ENCODE measurements at regions not wholly inside any gene's neighbourhood (a gene's known extent, or its start where the extent isn't known, plus 50 kb on each side); places are given as distances from the start of the nearest gene placed in this dataset.

DNA sequence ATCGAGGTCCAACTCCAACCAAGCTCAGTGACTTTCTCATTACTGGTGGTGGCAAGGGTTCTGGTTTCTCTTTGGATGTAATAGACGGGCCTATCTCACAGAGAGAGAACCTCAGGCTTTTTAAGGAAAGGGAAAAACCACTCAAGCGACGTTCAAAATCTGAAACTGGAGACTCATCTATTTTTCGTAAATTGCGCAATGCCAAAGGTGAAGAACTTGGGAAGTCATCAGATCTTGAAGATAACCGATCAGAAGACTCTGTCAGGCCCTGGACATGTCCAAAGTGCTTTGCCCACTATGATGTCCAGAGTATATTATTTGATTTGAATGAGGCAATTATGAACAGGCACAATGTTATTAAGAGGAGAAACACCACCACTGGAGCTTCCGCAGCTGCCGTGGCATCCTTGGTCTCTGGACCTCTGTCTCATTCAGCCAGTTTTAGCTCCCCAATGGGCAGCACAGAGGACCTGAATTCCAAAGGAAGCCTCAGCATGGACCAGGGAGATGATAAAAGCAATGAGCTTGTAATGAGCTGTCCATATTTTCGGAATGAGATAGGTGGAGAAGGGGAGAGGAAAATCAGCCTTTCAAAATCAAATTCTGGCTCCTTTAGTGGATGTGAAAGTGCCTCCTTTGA lies 343.5 kb upstream of the RGS6 start:
- Histone ChIP-seq H3K4me3 (ENCODE audit: insufficient read length, low read depth) (no peak overlapping the region), H3K9ac (ENCODE audit: insufficient read length, low read depth) (no peak overlapping the region), H3K9me3 (ENCODE audit: insufficient read depth, low read length) (no peaks in the 10 kb centered on the region), H3K36me3 (ENCODE audit: insufficient read depth, insufficient read length, low read length) (no peaks in the 10 kb centered on the region), H3K4me1 (ENCODE audit: insufficient read depth, insufficient read length) (no peaks in the 10 kb centered on the region), H3K27me3 (ENCODE audit: insufficient read depth, insufficient read length) (no peaks in the 10 kb centered on the region)
- TF ChIP-seq ZNF274 (IDR thresholded peaks at IDR 0.05; ENCODE audit: low read depth, low read length) (no peak), YY1 (IDR thresholded peaks at IDR 0.05; ENCODE audit: insufficient read depth, insufficient read length) (no peak), SUZ12 (IDR thresholded peaks at IDR 0.05; ENCODE audit: extremely low read depth, insufficient read depth, insufficient read length) (no peak)
- no peak for DNase-seq (ENCODE audit: low read depth, low spot score)

DNA sequence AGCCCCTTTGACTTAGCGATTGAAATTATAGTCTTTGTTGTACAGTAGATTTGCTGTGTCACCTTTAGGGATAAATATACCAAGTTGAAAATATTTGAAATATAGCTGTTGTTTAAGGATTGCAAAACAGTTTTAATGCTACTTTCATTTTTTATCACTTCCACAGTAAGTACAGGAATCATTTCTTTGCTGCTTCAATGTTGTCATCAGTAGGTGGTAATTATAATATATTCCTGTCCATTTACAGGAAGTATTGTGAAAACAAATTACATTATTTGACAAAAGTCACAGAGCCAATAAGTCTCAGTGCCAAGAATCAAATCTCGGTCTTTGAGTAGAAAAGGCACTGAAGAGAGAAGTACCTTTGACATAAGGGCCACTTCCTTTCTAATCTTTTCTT lies 342.6 kb upstream of the RGS6 start:
- Histone ChIP-seq H3K9me3 (ENCODE audit: insufficient read depth, low read length) (no peaks in the 10 kb centered on the region), H3K36me3 (ENCODE audit: insufficient read depth, insufficient read length, low read length) (no peaks in the 10 kb centered on the region), H3K4me3 (ENCODE audit: insufficient read length, low read depth) (no peak overlapping the region), H3K4me1 (ENCODE audit: insufficient read depth, insufficient read length) (no peaks in the 10 kb centered on the region), H3K27me3 (ENCODE audit: insufficient read depth, insufficient read length) (no peaks in the 10 kb centered on the region), H3K9ac (ENCODE audit: insufficient read length, low read depth) (no peak overlapping the region)
- DNase-seq (ENCODE audit: low read depth, low spot score): no peak
- TF ChIP-seq SUZ12 (IDR thresholded peaks at IDR 0.05; ENCODE audit: extremely low read depth, insufficient read depth, insufficient read length): no peak
- no peak for TF ChIP-seq ZNF274 (IDR thresholded peaks at IDR 0.05; ENCODE audit: low read depth, low read length)
- no peak for TF ChIP-seq YY1 (IDR thresholded peaks at IDR 0.05; ENCODE audit: insufficient read depth, insufficient read length)

DNA sequence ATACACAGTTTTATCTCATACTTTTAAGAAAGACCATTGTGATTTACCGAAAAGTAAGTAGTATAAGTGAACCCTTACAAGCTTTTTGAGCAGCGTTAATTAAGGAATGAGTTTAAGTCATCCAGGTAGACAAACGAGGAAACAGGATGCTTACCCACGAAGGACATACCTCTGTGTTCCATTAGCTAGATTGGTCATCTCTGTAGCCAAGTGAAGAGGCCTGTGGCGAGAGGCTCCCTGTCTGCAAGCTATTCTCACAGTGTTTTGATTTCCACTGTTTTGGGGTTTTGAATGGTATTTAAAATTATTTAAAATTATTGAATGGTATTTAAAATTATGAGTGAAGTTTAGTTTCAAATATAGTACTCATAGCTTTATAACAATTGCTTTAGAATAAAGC lies 342.1 kb upstream of the RGS6 start:
- Histone ChIP-seq H3K27me3 (ENCODE audit: insufficient read depth, insufficient read length) (no peaks in the 10 kb centered on the region), H3K9ac (ENCODE audit: insufficient read length, low read depth) (no peak overlapping the region), H3K36me3 (ENCODE audit: insufficient read depth, insufficient read length, low read length) (no peaks in the 10 kb centered on the region), H3K4me1 (ENCODE audit: insufficient read depth, insufficient read length) (no peaks in the 10 kb centered on the region), H3K9me3 (ENCODE audit: insufficient read depth, low read length) (no peaks in the 10 kb centered on the region), H3K4me3 (ENCODE audit: insufficient read length, low read depth) (no peak overlapping the region)
- TF ChIP-seq ZNF274 (IDR thresholded peaks at IDR 0.05; ENCODE audit: low read depth, low read length): no peak
- TF ChIP-seq YY1 (IDR thresholded peaks at IDR 0.05; ENCODE audit: insufficient read depth, insufficient read length): no peak
- TF ChIP-seq SUZ12 (IDR thresholded peaks at IDR 0.05; ENCODE audit: extremely low read depth, insufficient read depth, insufficient read length): no peak
- DNase-seq (ENCODE audit: low read depth, low spot score): no peak

DNA sequence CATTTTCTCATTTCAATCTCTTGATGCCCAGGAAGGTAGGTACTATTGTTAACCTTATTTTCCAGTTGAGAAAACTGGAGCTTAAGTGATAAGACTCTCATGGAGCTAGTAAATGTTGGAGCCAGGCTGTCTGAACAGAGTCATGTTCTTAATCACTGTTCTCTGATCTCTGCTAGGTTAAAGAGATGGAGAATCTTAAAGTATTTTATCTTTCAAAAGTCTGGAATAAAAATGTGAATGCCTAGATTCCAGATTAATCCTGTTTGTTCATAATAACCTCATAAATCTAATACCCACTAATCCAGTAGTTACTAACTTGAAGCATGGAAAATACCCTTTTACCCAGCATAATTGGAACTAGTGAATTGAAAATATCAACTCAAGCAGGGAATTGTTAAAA lies 341.0 kb upstream of the RGS6 start:
- DNase-seq (ENCODE audit: low read depth, low spot score): no peak
- Histone ChIP-seq H3K36me3 (ENCODE audit: insufficient read depth, insufficient read length, low read length) (no peaks in the 10 kb centered on the region), H3K9me3 (ENCODE audit: insufficient read depth, low read length) (no peaks in the 10 kb centered on the region), H3K4me3 (ENCODE audit: insufficient read length, low read depth) (no peak overlapping the region), H3K27me3 (ENCODE audit: insufficient read depth, insufficient read length) (no peaks in the 10 kb centered on the region), H3K9ac (ENCODE audit: insufficient read length, low read depth) (no peak overlapping the region), H3K4me1 (ENCODE audit: insufficient read depth, insufficient read length) (no peaks in the 10 kb centered on the region)
- no peak for TF ChIP-seq ZNF274 (IDR thresholded peaks at IDR 0.05; ENCODE audit: low read depth, low read length)
- TF ChIP-seq SUZ12 (IDR thresholded peaks at IDR 0.05; ENCODE audit: extremely low read depth, insufficient read depth, insufficient read length): no peak
- no peak for TF ChIP-seq YY1 (IDR thresholded peaks at IDR 0.05; ENCODE audit: insufficient read depth, insufficient read length)

DNA sequence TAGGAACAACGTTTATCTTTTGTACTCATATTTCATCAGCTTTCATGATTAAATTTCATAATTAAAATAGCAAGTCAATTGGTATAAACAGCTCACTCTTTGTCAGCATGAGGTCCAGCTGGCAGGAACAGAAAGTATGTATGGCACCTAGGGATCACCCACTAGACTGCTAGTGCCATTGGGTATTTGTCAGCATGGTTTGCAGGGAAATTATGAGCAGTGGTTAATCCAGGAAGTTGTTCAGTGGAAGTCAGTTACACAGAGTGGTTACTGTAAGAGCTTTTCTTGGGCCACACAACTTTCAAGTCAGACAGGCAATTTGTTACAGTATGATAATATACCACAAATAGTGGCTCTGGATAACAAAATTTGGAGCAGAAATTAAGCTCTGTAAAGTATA lies 340.3 kb upstream of the RGS6 start:
- H3K9ac ChIP-seq (ENCODE audit: insufficient read length, low read depth): no peak overlapping the region
- no peak for DNase-seq (ENCODE audit: low read depth, low spot score)
- no peak overlapping the region for H3K4me3 ChIP-seq (ENCODE audit: insufficient read length, low read depth)
- H3K27me3 ChIP-seq (ENCODE audit: insufficient read depth, insufficient read length): no peaks in the 10 kb centered on the region
- no peaks in the 10 kb centered on the region for H3K9me3 ChIP-seq (ENCODE audit: insufficient read depth, low read length)
- TF ChIP-seq ZNF274 (IDR thresholded peaks at IDR 0.05; ENCODE audit: low read depth, low read length) (no peak), YY1 (IDR thresholded peaks at IDR 0.05; ENCODE audit: insufficient read depth, insufficient read length) (no peak), SUZ12 (IDR thresholded peaks at IDR 0.05; ENCODE audit: extremely low read depth, insufficient read depth, insufficient read length) (no peak)
- no peaks in the 10 kb centered on the region for H3K36me3 ChIP-seq (ENCODE audit: insufficient read depth, insufficient read length, low read length)
- no peaks in the 10 kb centered on the region for H3K4me1 ChIP-seq (ENCODE audit: insufficient read depth, insufficient read length)

DNA sequence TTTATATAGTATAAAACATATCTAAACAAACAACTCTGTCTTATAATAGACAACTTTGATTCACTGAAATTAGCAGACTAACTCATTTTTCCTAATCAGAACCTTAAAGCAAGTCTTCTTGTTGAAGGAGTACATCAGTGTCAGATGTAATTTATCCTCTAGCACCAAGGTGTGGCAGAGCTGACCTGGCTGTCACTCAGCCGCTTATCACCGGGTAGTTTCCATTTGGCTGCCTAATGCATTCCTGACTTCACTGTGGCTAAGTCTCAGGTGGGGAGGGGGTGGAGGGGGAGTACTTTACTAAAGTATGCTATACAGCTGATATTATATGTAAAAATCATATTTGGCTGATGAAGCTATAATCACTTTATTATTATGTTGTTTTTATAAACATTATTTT lies 339.9 kb upstream of the RGS6 start:
- Histone ChIP-seq H3K4me1 (ENCODE audit: insufficient read depth, insufficient read length) (no peaks in the 10 kb centered on the region), H3K9ac (ENCODE audit: insufficient read length, low read depth) (no peak overlapping the region), H3K4me3 (ENCODE audit: insufficient read length, low read depth) (no peak overlapping the region), H3K9me3 (ENCODE audit: insufficient read depth, low read length) (no peaks in the 10 kb centered on the region), H3K36me3 (ENCODE audit: insufficient read depth, insufficient read length, low read length) (no peaks in the 10 kb centered on the region), H3K27me3 (ENCODE audit: insufficient read depth, insufficient read length) (no peaks in the 10 kb centered on the region)
- no peak for TF ChIP-seq SUZ12 (IDR thresholded peaks at IDR 0.05; ENCODE audit: extremely low read depth, insufficient read depth, insufficient read length)
- no peak for TF ChIP-seq YY1 (IDR thresholded peaks at IDR 0.05; ENCODE audit: insufficient read depth, insufficient read length)
- TF ChIP-seq ZNF274 (IDR thresholded peaks at IDR 0.05; ENCODE audit: low read depth, low read length): no peak
- no peak for DNase-seq (ENCODE audit: low read depth, low spot score)

DNA sequence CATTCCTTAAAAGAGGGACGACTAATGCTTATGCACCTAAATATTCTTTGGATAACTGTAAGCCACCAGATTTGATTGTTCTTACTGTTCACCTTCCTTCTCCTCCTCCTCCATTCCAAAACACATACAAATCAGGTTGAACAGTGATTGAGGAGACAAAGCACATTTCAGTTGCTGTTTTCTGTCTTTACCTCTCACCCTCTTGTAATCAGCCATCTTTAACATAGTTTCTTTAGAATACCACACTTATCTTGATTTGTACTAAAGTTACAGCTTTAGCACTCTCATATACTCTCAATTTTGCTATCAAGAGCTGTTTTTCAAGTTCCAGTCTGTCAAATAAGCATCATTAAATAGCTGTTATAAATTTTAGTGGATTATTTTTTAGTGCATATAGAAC lies 338.3 kb upstream of the RGS6 start:
- no peak for TF ChIP-seq ZNF274 (IDR thresholded peaks at IDR 0.05; ENCODE audit: low read depth, low read length)
- TF ChIP-seq YY1 (IDR thresholded peaks at IDR 0.05; ENCODE audit: insufficient read depth, insufficient read length): no peak
- TF ChIP-seq SUZ12 (IDR thresholded peaks at IDR 0.05; ENCODE audit: extremely low read depth, insufficient read depth, insufficient read length): no peak
- Histone ChIP-seq H3K9ac (ENCODE audit: insufficient read length, low read depth) (no peak overlapping the region), H3K4me1 (ENCODE audit: insufficient read depth, insufficient read length) (no peaks in the 10 kb centered on the region), H3K36me3 (ENCODE audit: insufficient read depth, insufficient read length, low read length) (peaks cover 4% of the 10 kb centered on the region), H3K27me3 (ENCODE audit: insufficient read depth, insufficient read length) (no peaks in the 10 kb centered on the region), H3K4me3 (ENCODE audit: insufficient read length, low read depth) (no peak overlapping the region), H3K9me3 (ENCODE audit: insufficient read depth, low read length) (no peaks in the 10 kb centered on the region)
- DNase-seq (ENCODE audit: low read depth, low spot score): no peak
